Lower lobe of right lung (tissue), 2 donors: ENCODE measurements at regions not wholly inside any gene's neighbourhood (a gene's known extent, or its start where the extent isn't known, plus 50 kb on each side); places are given as distances from the start of the nearest gene placed in this dataset.

Experiments used
- ATAC-seq, 2 donors: fragments of 200-7000 bp; cut with Tn5 transposase; one replicate each; pipeline ENCODE4 v1.9.1; 2020 to 2022; ENCODE audit warnings: mild to moderate bottlenecking in 2 of 2, moderate library complexity in 2 of 2
- DNase-seq: peaks from one replicate; pipeline ENCODE4 v3.0.0-alpha.2; 2020
- H3K27ac ChIP-seq: fragments of 200-600 bp; one replicate; pipeline ENCODE4 v1.8.0; 2022
- H3K27me3 ChIP-seq: fragments of 200-600 bp; one replicate; pipeline ENCODE4 v1.8.0; 2022; ENCODE audit warnings: low read depth
- H3K36me3 ChIP-seq: fragments of 200-600 bp; one replicate; pipeline ENCODE4 v1.8.0; 2022; ENCODE audit warnings: mild to moderate bottlenecking
- H3K4me1 ChIP-seq: fragments of 200-600 bp; one replicate; pipeline ENCODE4 v1.8.0; 2022
- H3K4me3 ChIP-seq: fragments of 200-600 bp; one replicate; pipeline ENCODE4 v1.8.0; 2022; ENCODE audit warnings: mild to moderate bottlenecking
- H3K9me3 ChIP-seq: fragments of 200-600 bp; one replicate; pipeline ENCODE4 v1.8.0; 2022
- CTCF ChIP-seq: fragments of 200-600 bp; IDR thresholded peaks from one replicate; pipeline ENCODE4 v1.8.0; 2022; ENCODE audit warnings: antibody characterized with exemption, mild to moderate bottlenecking
- intact Hi-C: fragments of 100-400 bp; cut with DNase I; formaldehyde crosslinking; loops from one replicate; pipeline ENCODE4 v1.11.0; 2022
- donor health status: DM: no; HTN: yes; CAD: no; lungs with severe emphysema.

DNA sequence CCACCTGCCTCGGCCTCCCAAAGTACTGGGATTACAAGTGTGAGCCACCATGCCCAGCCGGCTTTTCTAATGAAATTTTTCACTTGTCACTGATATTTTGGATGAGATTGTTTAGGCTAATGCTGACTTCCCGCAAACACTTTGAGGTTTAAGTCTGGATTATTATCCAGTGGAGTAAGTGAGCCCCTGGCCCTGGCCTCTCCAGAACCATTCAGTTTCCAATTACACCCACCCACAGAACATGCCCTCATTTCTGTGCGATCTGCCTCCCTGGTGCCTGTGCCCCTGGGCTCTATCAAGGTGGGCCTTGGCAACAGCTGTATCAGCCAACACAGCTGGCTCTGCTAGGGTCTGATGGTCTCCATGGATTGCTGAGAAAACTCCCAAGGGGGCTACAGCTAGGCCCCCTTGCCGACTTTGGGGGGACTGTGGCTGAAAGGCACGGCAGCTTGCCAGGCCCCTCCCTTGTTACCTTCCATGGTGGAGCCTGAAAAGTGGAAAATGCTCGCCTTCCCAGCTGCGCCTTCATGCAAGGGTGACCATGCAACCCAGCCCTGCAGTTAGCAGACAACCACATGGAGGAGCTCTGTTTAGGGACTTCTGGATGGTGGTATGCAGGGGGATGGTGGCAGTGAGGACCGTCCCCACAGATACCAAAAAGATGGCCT is 288.9 kb downstream of the FAM43A start:
- Histone ChIP-seq H3K27ac (no peak overlapping the region), H3K27me3 (no peaks in the 10 kb centered on the region), H3K4me1 (no peaks in the 10 kb centered on the region), H3K9me3 (no peaks in the 10 kb centered on the region), H3K4me3 (no peak overlapping the region), H3K36me3 (no peaks in the 10 kb centered on the region)
- intact Hi-C loops, result no loop called here
- DNase-seq, result no peak
- TF ChIP-seq CTCF, result no peak
- no peak for ATAC-seq

GRCh38 chr3:194976049-194976451 is 290.4 kb downstream of the FAM43A start:
- no peak for TF ChIP-seq CTCF
- Histone ChIP-seq H3K36me3 (no peaks in the 10 kb centered on the region), H3K4me3 (no peak overlapping the region), H3K9me3 (no peaks in the 10 kb centered on the region), H3K27ac (no peak overlapping the region), H3K4me1 (no peaks in the 10 kb centered on the region), H3K27me3 (no peaks in the 10 kb centered on the region)
- intact Hi-C loops, result no loop called here
- DNase-seq (peak; percentile 69), ATAC-seq (peak; percentile 81 to 84)

- H3K27me3 ChIP-seq, result no peaks in the 10 kb centered on the region
- H3K27ac ChIP-seq, result no peak overlapping the region
- no peaks in the 10 kb centered on the region for H3K9me3 ChIP-seq
- no peak for TF ChIP-seq CTCF
- intact Hi-C loops, result no loop called here
- H3K4me3 ChIP-seq, result no peak overlapping the region
- ATAC-seq, result no peak
- DNase-seq, result no peak
- no peaks in the 10 kb centered on the region for H3K4me1 ChIP-seq
- no peaks in the 10 kb centered on the region for H3K36me3 ChIP-seq
Measured at GRCh38 chr3:194976874-194977273, 291.2 kb downstream of the FAM43A start.

DNA sequence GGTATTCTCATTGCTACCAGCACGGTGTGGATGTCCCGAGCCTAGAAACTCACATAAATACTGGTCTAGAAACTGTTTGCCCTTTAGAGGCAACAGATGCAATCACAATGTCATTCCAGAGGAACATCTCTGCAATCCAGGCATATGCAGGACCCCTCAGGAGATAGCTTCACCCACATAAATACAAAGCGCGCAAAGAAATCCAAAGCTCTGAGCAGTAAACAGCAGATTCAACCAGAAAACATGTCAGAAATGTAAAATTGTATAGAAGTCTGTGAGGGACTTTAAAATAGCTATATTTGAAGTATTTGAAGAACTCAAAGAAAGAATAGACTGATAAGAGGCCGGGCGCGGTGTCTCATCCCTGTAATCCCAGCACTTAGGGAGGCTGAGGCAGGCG is 291.7 kb downstream of the FAM43A start:
- Histone ChIP-seq H3K27ac (no peak overlapping the region), H3K4me3 (no peak overlapping the region), H3K9me3 (no peaks in the 10 kb centered on the region), H3K4me1 (no peaks in the 10 kb centered on the region), H3K27me3 (no peaks in the 10 kb centered on the region), H3K36me3 (no peaks in the 10 kb centered on the region)
- TF ChIP-seq CTCF, result no peak
- no peak for ATAC-seq
- no peak for DNase-seq
- intact Hi-C loops, result no loop called here

DNA sequence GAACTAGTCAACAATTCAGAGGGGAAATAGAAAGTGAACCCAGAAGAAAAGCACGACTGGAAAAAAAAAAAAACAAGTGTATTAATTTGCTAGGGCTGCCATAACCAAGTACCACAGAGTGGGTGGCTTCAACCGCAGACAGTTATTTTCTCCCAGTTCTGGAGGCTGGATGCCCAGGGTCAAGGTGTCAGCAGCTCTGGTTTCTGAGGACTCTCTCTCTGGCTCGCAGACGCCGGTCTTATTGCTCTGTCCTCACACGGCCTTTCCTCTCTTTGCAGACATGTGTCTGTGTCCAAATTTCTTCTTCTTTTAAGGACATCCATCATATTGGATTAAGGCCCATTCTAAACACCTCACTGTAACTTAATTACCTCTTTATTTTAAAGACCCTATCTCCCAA is 291.8 kb downstream of the XXYLT1 start:
- Histone ChIP-seq H3K27ac (no peak overlapping the region), H3K4me1 (no peaks in the 10 kb centered on the region), H3K36me3 (no peaks in the 10 kb centered on the region), H3K9me3 (no peaks in the 10 kb centered on the region), H3K27me3 (no peaks in the 10 kb centered on the region), H3K4me3 (no peak overlapping the region)
- no peak for ATAC-seq
- no peak for DNase-seq
- intact Hi-C loops, result no loop called here
- TF ChIP-seq CTCF, result no peak
